ENCODE measurements at regions not wholly inside any gene's neighbourhood (a gene's known extent, or its start where the extent isn't known, plus 50 kb on each side); places are given as distances from the start of the nearest gene placed in this dataset.

DNA sequence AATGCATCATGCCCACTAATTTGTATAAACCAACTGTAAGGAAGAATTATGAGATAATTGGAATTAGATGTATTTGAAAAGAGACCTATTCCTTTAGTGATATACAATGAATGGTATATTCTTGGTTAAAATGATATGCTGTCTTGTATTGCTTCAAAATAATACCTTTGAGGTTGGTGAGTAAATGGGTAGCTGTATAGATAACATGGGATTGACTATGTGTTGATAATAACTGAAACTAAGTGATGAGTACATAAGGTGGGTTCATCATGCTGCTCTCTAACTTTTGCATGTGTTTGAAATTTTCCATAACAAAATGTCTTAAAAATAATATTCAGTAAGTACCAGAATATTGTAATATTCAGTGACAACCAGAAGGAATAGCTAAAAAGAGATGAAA is 272.6 kb upstream of the ZPLD1 start:
- DNase-seq (ENCODE audit: low read depth): no peak
- no peak overlapping the region for H3K4me3 ChIP-seq (ENCODE audit: low read length)
- TF ChIP-seq, protein P1, sequence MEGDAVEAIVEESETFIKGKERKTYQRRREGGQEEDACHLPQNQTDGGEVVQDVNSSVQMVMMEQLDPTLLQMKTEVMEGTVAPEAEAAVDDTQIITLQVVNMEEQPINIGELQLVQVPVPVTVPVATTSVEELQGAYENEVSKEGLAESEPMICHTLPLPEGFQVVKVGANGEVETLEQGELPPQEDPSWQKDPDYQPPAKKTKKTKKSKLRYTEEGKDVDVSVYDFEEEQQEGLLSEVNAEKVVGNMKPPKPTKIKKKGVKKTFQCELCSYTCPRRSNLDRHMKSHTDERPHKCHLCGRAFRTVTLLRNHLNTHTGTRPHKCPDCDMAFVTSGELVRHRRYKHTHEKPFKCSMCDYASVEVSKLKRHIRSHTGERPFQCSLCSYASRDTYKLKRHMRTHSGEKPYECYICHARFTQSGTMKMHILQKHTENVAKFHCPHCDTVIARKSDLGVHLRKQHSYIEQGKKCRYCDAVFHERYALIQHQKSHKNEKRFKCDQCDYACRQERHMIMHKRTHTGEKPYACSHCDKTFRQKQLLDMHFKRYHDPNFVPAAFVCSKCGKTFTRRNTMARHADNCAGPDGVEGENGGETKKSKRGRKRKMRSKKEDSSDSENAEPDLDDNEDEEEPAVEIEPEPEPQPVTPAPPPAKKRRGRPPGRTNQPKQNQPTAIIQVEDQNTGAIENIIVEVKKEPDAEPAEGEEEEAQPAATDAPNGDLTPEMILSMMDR (conservative IDR thresholded peaks at IDR 0.05; ENCODE audit: low read length): no peak

DNA sequence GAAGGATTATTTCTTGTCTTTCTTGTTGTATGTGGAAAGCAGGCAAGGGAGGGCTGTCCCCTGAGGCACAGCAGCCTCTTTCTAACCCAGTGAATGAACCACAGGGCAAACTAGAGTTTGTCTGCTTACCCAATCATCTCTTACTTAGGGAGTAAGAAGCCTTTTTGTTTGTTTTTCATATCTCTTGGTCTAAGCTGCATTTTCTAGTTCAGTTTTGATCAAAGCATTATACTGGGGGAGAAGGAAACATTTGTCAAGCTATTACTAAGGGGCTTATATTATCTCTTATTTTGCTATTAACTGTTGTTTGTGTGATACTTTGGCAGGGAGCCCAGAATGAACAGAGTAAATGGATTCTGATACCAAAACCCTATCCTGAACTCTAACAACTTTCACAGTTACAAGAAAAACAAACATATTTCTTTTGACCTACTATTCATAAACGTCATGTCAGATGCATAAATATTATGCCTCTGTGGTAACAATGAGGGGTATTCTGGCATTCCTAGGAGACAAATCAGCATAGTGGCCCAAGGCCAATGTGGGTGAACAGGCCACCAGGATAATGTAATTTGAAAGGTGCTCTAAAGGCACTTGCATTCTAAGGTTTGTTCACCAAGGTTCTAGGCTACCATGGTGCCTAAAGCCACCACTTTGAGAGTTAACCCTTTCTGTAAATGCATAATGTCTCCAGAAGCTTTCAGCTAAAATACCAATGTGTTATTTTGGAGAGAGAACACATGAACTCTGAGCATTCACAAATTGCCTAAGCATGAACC is 271.6 kb upstream of the ZPLD1 start:
- H3K4me3 ChIP-seq (ENCODE audit: low read length): no peak overlapping the region
- DNase-seq (ENCODE audit: low read depth): peak; percentile 65
- TF ChIP-seq, protein P1 (conservative IDR thresholded peaks at IDR 0.05; ENCODE audit: low read length): no peak

DNA sequence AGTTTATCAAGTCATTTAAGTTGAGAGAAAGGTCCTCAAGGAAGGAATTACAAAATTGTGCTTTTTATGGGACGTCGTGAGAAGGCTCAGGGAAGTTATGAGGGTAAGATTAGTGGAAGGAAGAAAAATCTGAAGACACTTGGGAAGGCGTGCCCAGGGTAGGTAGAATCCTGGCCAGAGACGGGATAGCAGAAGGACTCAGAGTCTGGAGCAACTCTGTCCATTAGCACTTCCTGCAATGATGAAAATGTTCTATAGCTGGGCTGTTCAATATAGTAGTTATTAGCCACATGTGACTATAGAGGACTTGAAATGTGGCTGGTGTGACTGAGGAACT is 271.0 kb upstream of the ZPLD1 start:
- no peak overlapping the region for H3K4me3 ChIP-seq (ENCODE audit: low read length)
- DNase-seq (ENCODE audit: low read depth): no peak
- TF ChIP-seq, protein P1 (conservative IDR thresholded peaks at IDR 0.05; ENCODE audit: low read length): no peak

DNA sequence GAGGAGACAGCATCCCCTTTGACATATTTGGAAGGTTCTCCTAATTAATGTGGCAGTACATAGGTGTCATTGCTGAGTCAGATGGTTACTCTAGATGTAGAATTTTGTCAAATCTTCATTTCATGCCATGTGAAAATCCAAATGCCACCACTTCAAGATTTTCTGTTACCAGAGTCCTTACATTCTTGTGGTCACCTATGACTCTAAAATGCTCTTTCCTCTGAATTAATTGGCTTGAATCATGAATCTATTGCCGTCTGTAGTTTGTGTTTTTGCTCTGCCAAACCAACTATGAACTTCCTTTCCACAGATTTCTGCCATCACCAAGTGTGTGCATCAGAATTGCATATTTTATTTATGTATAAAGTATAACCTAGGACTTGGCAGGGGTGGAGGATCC is 269.4 kb upstream of the ZPLD1 start:
- peak; percentile 92 for DNase-seq (ENCODE audit: low read depth)
- TF ChIP-seq, protein P1 (conservative IDR thresholded peaks at IDR 0.05; ENCODE audit: low read length): no peak
- no peak overlapping the region for H3K4me3 ChIP-seq (ENCODE audit: low read length)

DNA sequence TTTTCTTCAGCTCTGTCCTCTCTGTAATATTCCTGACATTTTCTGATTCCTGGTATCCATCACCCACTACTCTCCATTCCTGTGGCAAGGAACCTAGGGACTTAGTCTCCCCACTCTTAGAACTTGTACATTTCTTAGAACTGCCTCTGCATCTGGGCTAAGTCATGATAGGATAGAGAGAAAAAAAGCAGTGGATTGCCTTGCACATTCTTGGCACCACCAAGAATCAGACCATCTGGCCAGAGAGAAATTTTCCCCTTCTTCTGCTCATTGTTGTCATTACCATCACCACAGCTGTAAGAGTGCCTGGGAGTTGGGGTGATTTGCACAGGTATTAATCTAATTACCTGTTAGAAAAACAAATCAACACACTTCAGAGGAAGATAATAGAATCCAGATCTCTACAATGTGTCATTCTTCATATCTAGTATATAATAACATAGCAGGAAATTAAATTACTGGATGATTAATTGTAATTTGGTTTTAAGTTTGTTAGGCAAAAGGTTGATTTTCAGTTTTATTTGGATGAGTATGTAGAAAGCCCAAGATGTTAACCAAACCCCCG is 264.8 kb upstream of the ZPLD1 start:
- H3K4me3 ChIP-seq (ENCODE audit: low read length): no peak overlapping the region
- DNase-seq (ENCODE audit: low read depth): peak; percentile 43
- TF ChIP-seq, protein P1 (conservative IDR thresholded peaks at IDR 0.05; ENCODE audit: low read length): no peak

DNA sequence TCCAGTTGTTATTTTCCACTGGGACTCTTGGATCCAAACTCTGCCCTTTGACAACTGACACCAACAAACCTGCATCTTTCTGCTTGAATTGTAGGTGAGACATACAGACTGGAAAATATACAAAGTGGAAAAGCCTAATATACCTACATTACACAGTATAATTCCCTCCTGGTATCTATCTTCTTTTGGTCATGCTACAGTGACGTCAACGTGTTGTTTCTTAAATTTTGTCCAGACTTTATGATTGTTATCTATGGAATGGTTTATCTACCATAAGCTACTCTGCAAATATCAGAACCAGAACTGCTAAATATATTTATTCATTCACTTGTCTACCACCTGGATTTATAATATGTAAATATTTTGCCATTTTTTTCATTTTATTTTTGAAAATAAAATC is 264.3 kb upstream of the ZPLD1 start:
- TF ChIP-seq, protein P1 (conservative IDR thresholded peaks at IDR 0.05; ENCODE audit: low read length): no peak
- no peak overlapping the region for H3K4me3 ChIP-seq (ENCODE audit: low read length)
- DNase-seq (ENCODE audit: low read depth): no peak

DNA sequence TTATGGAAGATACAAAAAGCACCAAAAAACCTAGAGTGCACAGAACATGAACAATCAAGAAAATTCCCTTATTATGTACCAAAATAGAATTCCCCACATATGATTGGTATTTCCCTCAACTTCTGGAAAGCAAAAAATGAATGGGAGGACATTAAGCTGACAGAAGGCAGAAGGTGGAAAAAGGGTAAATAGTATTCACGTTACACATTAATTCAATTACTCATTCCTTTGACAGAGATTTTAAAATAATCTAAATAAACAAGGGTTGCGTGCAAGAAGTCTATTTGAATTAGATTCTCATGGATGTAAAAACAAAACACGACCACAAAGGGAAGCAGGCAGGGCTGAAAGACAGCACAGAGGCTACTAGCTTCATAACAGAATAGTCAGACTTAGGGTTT is 260.5 kb upstream of the ZPLD1 start:
- no peak overlapping the region for H3K4me3 ChIP-seq (ENCODE audit: low read length)
- TF ChIP-seq, protein P1 (conservative IDR thresholded peaks at IDR 0.05; ENCODE audit: low read length): no peak
- DNase-seq (ENCODE audit: low read depth): no peak

Measured in AG10803 (cell line).